ENCODE measurements at regions not wholly inside any gene's neighbourhood (a gene's known extent, or its start where the extent isn't known, plus 50 kb on each side); places are given as distances from the start of the nearest gene placed in this dataset.

DNA sequence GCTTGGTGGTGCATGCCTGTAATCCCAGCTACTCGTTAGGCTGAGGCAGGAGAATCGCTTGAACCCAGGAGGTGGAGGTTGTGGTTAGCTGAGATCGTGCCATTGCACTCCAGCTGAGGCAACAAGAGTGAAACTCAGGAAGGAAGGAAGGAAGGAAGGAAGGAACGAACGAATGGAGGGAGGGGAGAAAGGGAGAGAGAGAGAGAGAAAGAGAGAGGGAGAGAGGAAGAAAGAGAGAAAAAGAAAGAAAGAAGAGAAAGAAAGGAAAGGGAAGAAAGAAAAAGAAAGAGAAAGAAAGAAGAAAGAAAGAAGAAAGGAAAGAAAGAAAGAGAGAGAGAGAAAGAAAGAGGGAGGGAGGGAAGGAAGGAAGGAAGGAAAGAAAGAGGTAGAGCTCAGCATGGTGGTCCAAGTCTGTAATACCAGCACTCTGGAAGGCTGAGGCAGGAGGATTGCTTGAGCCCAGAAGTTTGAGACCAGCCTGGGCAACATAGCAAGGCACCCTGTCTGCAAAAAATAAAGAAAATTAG is 81.9 kb downstream of the P2RY1 start:
- Mint-ChIP-seq H3K27me3 (no peaks in the 10 kb centered on the region), H3K4me3 (no peak overlapping the region), H3K4me1 (no peaks in the 10 kb centered on the region), H3K36me3 (ENCODE audit: low read depth) (no peaks in the 10 kb centered on the region), H3K27ac (no peak overlapping the region), H3K9me3 (no peaks in the 10 kb centered on the region)
- ChIA-PET CTCF (no interaction called here), POLR2A (no interaction called here)
- ATAC-seq (ENCODE audit: low read depth) (no peak), DNase-seq (no peak)
- intact Hi-C loops (cut with micrococcal nuclease) = no loop called here
- TF ChIP-seq, protein P1, sequence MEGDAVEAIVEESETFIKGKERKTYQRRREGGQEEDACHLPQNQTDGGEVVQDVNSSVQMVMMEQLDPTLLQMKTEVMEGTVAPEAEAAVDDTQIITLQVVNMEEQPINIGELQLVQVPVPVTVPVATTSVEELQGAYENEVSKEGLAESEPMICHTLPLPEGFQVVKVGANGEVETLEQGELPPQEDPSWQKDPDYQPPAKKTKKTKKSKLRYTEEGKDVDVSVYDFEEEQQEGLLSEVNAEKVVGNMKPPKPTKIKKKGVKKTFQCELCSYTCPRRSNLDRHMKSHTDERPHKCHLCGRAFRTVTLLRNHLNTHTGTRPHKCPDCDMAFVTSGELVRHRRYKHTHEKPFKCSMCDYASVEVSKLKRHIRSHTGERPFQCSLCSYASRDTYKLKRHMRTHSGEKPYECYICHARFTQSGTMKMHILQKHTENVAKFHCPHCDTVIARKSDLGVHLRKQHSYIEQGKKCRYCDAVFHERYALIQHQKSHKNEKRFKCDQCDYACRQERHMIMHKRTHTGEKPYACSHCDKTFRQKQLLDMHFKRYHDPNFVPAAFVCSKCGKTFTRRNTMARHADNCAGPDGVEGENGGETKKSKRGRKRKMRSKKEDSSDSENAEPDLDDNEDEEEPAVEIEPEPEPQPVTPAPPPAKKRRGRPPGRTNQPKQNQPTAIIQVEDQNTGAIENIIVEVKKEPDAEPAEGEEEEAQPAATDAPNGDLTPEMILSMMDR (IDR thresholded peaks at IDR 0.05) = no peak

DNA sequence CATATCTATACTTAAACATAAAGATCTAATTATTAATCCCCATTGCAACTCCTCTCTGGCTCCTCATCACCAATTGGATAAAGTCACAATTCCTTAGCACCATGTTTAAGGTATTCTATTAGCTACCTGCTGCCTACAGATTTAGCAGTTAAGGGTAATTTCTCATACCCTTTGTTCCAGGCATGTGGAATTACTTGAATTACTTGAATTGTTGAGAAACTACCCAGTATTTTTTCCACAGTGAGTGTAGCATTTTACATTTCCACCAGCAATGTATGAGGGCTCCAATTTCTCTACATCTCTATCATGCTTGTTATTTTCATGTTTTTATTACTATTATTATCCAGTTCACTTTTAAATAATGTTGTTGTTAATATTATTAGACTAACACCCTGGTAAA is 86.4 kb downstream of the P2RY1 start:
- POLR2A ChIA-PET = no interaction called here
- no peak for DNase-seq
- no peaks in the 10 kb centered on the region for H3K36me3 Mint-ChIP-seq (ENCODE audit: low read depth)
- intact Hi-C loops (cut with micrococcal nuclease) = no loop called here
- CTCF ChIA-PET = no interaction called here
- TF ChIP-seq, protein P1 (IDR thresholded peaks at IDR 0.05) = no peak
- H3K4me1 Mint-ChIP-seq = no peaks in the 10 kb centered on the region
- no peak for ATAC-seq (ENCODE audit: low read depth)
- H3K4me3 Mint-ChIP-seq = no peak overlapping the region
- no peak overlapping the region for H3K27ac Mint-ChIP-seq
- no peaks in the 10 kb centered on the region for H3K27me3 Mint-ChIP-seq
- H3K9me3 Mint-ChIP-seq = no peaks in the 10 kb centered on the region

DNA sequence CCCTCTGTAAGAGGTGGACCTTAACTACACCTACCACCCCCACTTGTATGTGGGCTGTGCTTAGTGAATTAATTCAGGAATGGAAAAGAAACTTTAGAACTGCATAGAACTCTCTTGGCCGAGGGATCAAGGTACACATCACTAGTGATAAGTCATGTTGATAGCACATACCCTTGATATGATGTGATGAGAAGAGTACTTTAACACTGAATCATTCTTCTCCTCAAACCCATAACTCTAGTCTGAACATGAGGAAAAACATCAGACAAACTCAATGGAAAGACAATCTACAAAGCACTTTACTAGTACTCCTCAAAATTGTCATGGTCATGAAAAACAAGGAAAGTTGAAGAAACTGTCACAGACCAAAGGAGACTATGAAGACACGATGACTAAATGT is 87.6 kb downstream of the P2RY1 start:
- no peak for DNase-seq
- ChIA-PET CTCF (no interaction called here), POLR2A (no interaction called here)
- H3K9me3 Mint-ChIP-seq = no peaks in the 10 kb centered on the region
- no peak for ATAC-seq (ENCODE audit: low read depth)
- intact Hi-C loops (cut with micrococcal nuclease) = no loop called here
- no peaks in the 10 kb centered on the region for H3K27me3 Mint-ChIP-seq
- TF ChIP-seq, protein P1 (IDR thresholded peaks at IDR 0.05) = no peak
- no peak overlapping the region for H3K27ac Mint-ChIP-seq
- H3K4me1 Mint-ChIP-seq = no peaks in the 10 kb centered on the region
- H3K4me3 Mint-ChIP-seq = no peak overlapping the region
- H3K36me3 Mint-ChIP-seq (ENCODE audit: low read depth) = no peaks in the 10 kb centered on the region

DNA sequence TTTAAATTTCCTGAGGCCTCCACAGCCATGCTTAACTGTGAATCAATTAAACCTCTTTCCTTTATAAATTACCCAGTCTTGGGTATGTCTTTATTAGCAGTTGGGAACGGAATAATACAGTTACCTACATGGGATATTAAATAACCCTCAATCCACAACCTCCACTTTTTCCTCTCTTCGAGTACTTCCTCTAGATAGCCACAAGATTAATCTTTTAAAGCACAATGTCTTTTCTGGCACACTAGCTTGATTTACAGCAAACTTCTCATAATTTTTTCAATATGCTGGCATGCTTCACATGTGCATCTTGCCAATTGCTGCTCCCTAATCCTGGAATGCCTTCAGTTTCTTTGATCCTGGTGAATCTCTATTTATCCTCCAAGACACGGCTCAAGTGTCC is 92.2 kb downstream of the P2RY1 start:
- TF ChIP-seq, protein P1 (IDR thresholded peaks at IDR 0.05) = no peak
- no peak for DNase-seq
- no peak for ATAC-seq (ENCODE audit: low read depth)
- no peaks in the 10 kb centered on the region for H3K36me3 Mint-ChIP-seq (ENCODE audit: low read depth)
- H3K4me3 Mint-ChIP-seq = no peak overlapping the region
- H3K27ac Mint-ChIP-seq = no peak overlapping the region
- ChIA-PET CTCF (no interaction called here), POLR2A (no interaction called here)
- H3K4me1 Mint-ChIP-seq = no peaks in the 10 kb centered on the region
- no peaks in the 10 kb centered on the region for H3K27me3 Mint-ChIP-seq
- H3K9me3 Mint-ChIP-seq = no peaks in the 10 kb centered on the region
- intact Hi-C loops (cut with micrococcal nuclease) = no loop called here

DNA sequence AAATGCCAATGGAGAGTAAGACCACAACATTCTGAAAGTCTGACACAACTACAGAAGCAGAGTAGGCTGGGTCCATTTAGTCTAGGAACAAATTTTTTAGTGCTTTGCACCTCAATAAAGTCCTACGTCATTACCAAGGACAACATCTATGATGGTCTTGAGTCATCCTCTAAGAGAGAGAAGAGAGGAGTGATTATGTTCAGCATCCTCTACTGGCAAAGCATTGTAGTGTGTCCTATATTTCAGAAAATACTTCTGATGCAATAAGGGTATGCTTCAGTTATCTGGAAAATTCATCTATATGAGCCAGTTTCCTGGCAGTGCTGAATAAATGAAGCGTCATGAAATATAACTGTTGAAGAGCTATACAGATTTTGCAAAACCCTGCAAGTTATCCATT is 95.6 kb downstream of the P2RY1 start:
- H3K4me3 Mint-ChIP-seq = no peak overlapping the region
- ChIA-PET CTCF (no interaction called here), POLR2A (no interaction called here)
- H3K27ac Mint-ChIP-seq = no peak overlapping the region
- ATAC-seq (ENCODE audit: low read depth) (no peak), DNase-seq (no peak)
- intact Hi-C loops (cut with micrococcal nuclease) = no loop called here
- TF ChIP-seq, protein P1 (IDR thresholded peaks at IDR 0.05) = no peak
- H3K4me1 Mint-ChIP-seq = no peaks in the 10 kb centered on the region
- H3K36me3 Mint-ChIP-seq (ENCODE audit: low read depth) = no peaks in the 10 kb centered on the region
- H3K9me3 Mint-ChIP-seq = no peaks in the 10 kb centered on the region
- peaks cover 7% of the 10 kb centered on the region for H3K27me3 Mint-ChIP-seq
